ENCODE measurements at regions not wholly inside any gene's neighbourhood (a gene's known extent, or its start where the extent isn't known, plus 50 kb on each side); places are given as distances from the start of the nearest gene placed in this dataset.

DNA sequence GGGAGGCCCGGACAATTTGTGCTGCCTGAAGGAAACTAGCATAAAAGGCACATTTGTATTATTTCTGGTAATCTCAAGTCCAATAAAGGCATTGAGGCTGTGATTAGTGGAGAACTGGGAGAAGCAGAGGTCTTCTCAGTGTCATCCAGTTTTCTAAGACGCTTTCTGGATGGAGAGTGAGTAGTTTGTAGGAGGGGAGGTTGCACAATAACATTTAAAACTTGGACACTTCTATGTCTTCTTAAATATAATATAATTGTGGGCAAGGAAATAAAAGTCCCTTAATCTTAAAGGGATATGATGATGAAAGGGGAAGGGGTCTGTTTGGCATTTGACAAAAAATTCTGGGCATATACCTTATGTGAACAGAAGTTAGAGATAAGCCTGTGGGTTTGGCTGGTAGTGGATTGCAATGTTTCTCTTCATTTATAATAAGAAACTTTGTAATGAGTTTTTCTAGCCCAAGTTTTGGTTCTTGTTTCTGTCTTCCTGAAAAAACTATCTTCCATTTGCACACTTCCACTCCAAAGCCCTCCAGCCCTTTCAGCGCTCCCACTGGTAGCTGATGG lies 291.6 kb upstream of the TGFBR2 start:
- no peak for DNase-seq (ENCODE audit: low read depth in 1 of 2, low spot score in 2 of 2)
- ChIA-PET POLR2A (ENCODE audit: partially characterized antibody) (no interaction called here), CTCF (ENCODE audit: partially characterized antibody) (no interaction called here)
- Histone ChIP-seq H3K27ac (ENCODE audit: low read depth, low read length) (no peak overlapping the region), H3K18ac (ENCODE audit: extremely low read depth, low read length) (no peak overlapping the region), H2AK5ac (ENCODE audit: low read depth, low read length) (no peak overlapping the region), H2BK20ac (ENCODE audit: low read length) (no peak overlapping the region), H3K23ac (ENCODE audit: insufficient read length) (no peak overlapping the region), H3K9me3 (ENCODE audit: insufficient read depth in 2 of 2, low read depth in 1 of 2, low read length in 1 of 2) (peaks cover 0 to 4% of the 10 kb centered on the region in 2 experiments; a peak in 1 of 4 replicates), H2BK5ac (ENCODE audit: low read depth, low read length) (no peak overlapping the region), H3K23me2 (ENCODE audit: low read depth, low read length) (no peaks in the 10 kb centered on the region), H4K91ac (replicated peaks; ENCODE audit: insufficient read length, low read length) (no peak overlapping the region), H2BK12ac (ENCODE audit: low read depth, low read length) (no peak overlapping the region), H3K27me3 (replicated peaks in 1 of 4; ENCODE audit: control insufficient read depth in 3 of 4, extremely low read depth in 1 of 4, insufficient read depth in 3 of 4, low read length in 3 of 4) (no peaks in the 10 kb centered on the region), H3K79me2 (ENCODE audit: control insufficient read depth in 1 of 2, insufficient read depth in 2 of 2, low read length in 2 of 2) (no peaks in the 10 kb centered on the region), H3K4ac (replicated peaks; ENCODE audit: insufficient read length, low read depth, low read length) (no peak overlapping the region), H3K4me1 (replicated peaks in 1 of 4; ENCODE audit: control insufficient read depth in 3 of 4, insufficient read depth in 4 of 4, low read length in 3 of 4) (peaks cover 0 to 4% (median 0%) of the 10 kb centered on the region in 4 experiments; a peak in 1 of 7 replicates), H3K4me2 (ENCODE audit: insufficient read depth in 1 of 2, low read depth in 2 of 2, low read length in 2 of 2) (no peak overlapping the region), H3K9ac (replicated peaks in 1 of 4; ENCODE audit: extremely low read depth in 1 of 4, low read depth in 3 of 4, low read length in 3 of 4) (no peak overlapping the region), H3K14ac (ENCODE audit: insufficient read length) (no peak overlapping the region), H4K20me1 (replicated peaks in 1 of 2; ENCODE audit: control insufficient read depth in 1 of 2, insufficient read depth in 2 of 2, low read length in 2 of 2) (no peaks in the 10 kb centered on the region), H2AFZ (ENCODE audit: low read length) (no peak overlapping the region), H3K56ac (replicated peaks; ENCODE audit: insufficient read length, low read depth, low read length) (no peak overlapping the region), H3K4me3 (ENCODE audit: extremely low read depth in 1 of 4, insufficient read depth in 2 of 4, low read depth in 3 of 4, low read length in 4 of 4) (no peak overlapping the region), H2BK15ac (ENCODE audit: low read length) (no peak overlapping the region), H2BK120ac (replicated peaks; ENCODE audit: low read depth, low read length) (no peak overlapping the region), H4K8ac (ENCODE audit: extremely low read depth, insufficient read depth, low read length) (no peak overlapping the region), H3K36me3 (ENCODE audit: control insufficient read depth in 2 of 4, insufficient read depth in 4 of 4, low read length in 3 of 4) (no peaks in the 10 kb centered on the region; a peak in 1 of 8 replicates), H4K5ac (ENCODE audit: insufficient read length, low read depth, low read length) (no peak overlapping the region), H3K79me1 (ENCODE audit: low read depth, low read length) (no peaks in the 10 kb centered on the region)
- TF ChIP-seq ATF3 (IDR thresholded peaks at IDR 0.05; ENCODE audit: insufficient read depth, low read depth, low read length), result no peak
- no peak for TF ChIP-seq SIX5 (IDR thresholded peaks at IDR 0.05; ENCODE audit: low read depth, low read length)
- no peak for TF ChIP-seq SIRT6 (IDR thresholded peaks at IDR 0.05; ENCODE audit: low read length)
- FAIRE-seq, result no peak
- 83% methylated on average over 3 of the region's 3 CpGs; no CpG with 5 or more reads in 1 of the 2 experiments for WGBS, 2 experiments (ENCODE audit: extremely low coverage in 1 of 2, insufficient coverage in 1 of 2, insufficient read length in 1 of 2, insufficient replicate concordance in 2 of 2, low coverage in 1 of 2, low lambda C conversion rate in 2 of 2, missing lambda C conversion rate in 1 of 2)
